SK-N-SH (cell line): ENCODE measurements at regions not wholly inside any gene's neighbourhood (a gene's known extent, or its start where the extent isn't known, plus 50 kb on each side); places are given as distances from the start of the nearest gene placed in this dataset.

Experiments
- CTCF ChIA-PET: fragments of 300-600, 350-600 bp; formaldehyde crosslinking; extraction: SDS; loops from one replicate; lab custom pipeline; 2021; lab: Yijun Ruan, JAX
- POLR2A ChIA-PET: fragments of 350-600 bp; sonication (Branson Sonifier 250); formaldehyde crosslinking; extraction: SDS; loops from one replicate; lab custom pipeline; 2020; ENCODE audit warnings: antibody characterized with exemption, inconsistent platforms; lab: Yijun Ruan, JAX
- DNase-seq: peaks from one replicate; pipeline ENCODE4 v3.0.0; 2012
- H2AFZ ChIP-seq: fragments of 200-600 bp; sonication (generic); 2 replicates; pipeline ENCODE4 v1.8.1; 2016; ENCODE audit warnings: antibody characterized with exemption, mild to moderate bottlenecking, low read depth
- H3F3A ChIP-seq: fragments of 200-600 bp; sonication (generic); replicated peaks from 2 replicates; pipeline ENCODE3; 2016; ENCODE audit warnings: antibody characterized with exemption, mild to moderate bottlenecking; ENCODE audit not compliant: insufficient read depth
- H3K27ac ChIP-seq, 2 experiments: fragments of 200-500 bp in 1 of 2; fragments of 200-600 bp in 1 of 2; sonication (Bioruptor generic) in 1 of 2; sonication (generic), shearing (Covaris generic) in 1 of 2; 2 replicates each; pipeline versions ENCODE4 v1.5.1 to v1.6.1; 2014 to 2016; ENCODE audit warnings: low read depth in 2 of 2, inconsistent platforms in 1 of 2, low read length in 1 of 2, mild to moderate bottlenecking in 1 of 2, mixed read lengths in 1 of 2
- H3K27me3 ChIP-seq: fragments of 200-600 bp; sonication (generic), shearing (Covaris generic); 2 replicates; pipeline ENCODE4 v1.6.1; 2016; ENCODE audit warnings: mixed run types; ENCODE audit not compliant: insufficient read depth
- H3K36me3 ChIP-seq, 2 experiments: fragments of 200-500 bp in 1 of 2; fragments of 200-600 bp in 1 of 2; sonication (Bioruptor generic) in 1 of 2; sonication (generic) in 1 of 2; replicated peaks in 1 of 2; 2 replicates each; pipeline versions ENCODE3 to v1.5.1; 2014 to 2016; ENCODE audit warnings: low read length in 1 of 2, mild to moderate bottlenecking in 1 of 2; ENCODE audit not compliant: insufficient read depth in 2 of 2, control insufficient read depth in 1 of 2
- H3K4me1 ChIP-seq, 2 experiments: fragments of 200-500 bp in 1 of 2; fragments of 200-600 bp in 1 of 2; sonication (Bioruptor generic) in 1 of 2; sonication (generic), shearing (Covaris generic) in 1 of 2; 2 replicates each; pipeline versions ENCODE4 v1.5.1 to v1.6.1; 2014 to 2016; ENCODE audit warnings: low read depth in 1 of 2, low read length in 1 of 2, mixed run types in 1 of 2; ENCODE audit not compliant: insufficient read depth in 2 of 2, control insufficient read depth in 1 of 2
- H3K4me2 ChIP-seq: fragments of 200-600 bp; sonication (generic), shearing (Covaris generic); 2 replicates; pipeline ENCODE4 v1.6.1; 2017; ENCODE audit warnings: mixed run types
- H3K4me3 ChIP-seq, 2 experiments: fragments of 200-500 bp in 1 of 2; fragments of 200-600 bp in 1 of 2; sonication (Bioruptor generic) in 1 of 2; sonication (generic), shearing (Covaris generic) in 1 of 2; 2 replicates each; pipeline versions ENCODE4 v1.5.1 to v1.8.1; 2014 to 2016; ENCODE audit warnings: low read depth in 2 of 2, inconsistent platforms in 1 of 2, low read length in 1 of 2, mild to moderate bottlenecking in 1 of 2, mixed read lengths in 1 of 2, moderate library complexity in 1 of 2
- H3K79me2 ChIP-seq: fragments of 200-600 bp; sonication (generic); 2 replicates; pipeline ENCODE4 v1.8.1; 2017; ENCODE audit warnings: mild to moderate bottlenecking; ENCODE audit not compliant: insufficient read depth
- H3K9ac ChIP-seq: fragments of 200-600 bp; sonication (generic); 2 replicates; pipeline ENCODE4 v1.6.1; 2017; ENCODE audit warnings: mixed run types
- H3K9me2 ChIP-seq: fragments of 200-600 bp; sonication (generic); 2 replicates; pipeline ENCODE4 v1.6.1; 2017; ENCODE audit warnings: mixed run types
- H3K9me3 ChIP-seq: fragments of 200-600 bp; sonication (generic); 2 replicates; pipeline ENCODE4 v1.6.1; 2017; ENCODE audit warnings: mixed run types, mild to moderate bottlenecking, moderate library complexity
- H4K20me1 ChIP-seq: fragments of 200-600 bp; sonication (generic); 2 replicates; pipeline ENCODE4 v1.6.1; 2017; ENCODE audit warnings: mild to moderate bottlenecking, mixed run types; ENCODE audit not compliant: insufficient read depth
- CTCF ChIP-seq: fragments of 200-600 bp; sonication (generic); IDR thresholded peaks from 2 replicates; pipeline ENCODE4 v1.6.1; 2017; ENCODE audit warnings: antibody characterized with exemption, mild to moderate bottlenecking, moderate library complexity
- ELF1 ChIP-seq: IDR thresholded peaks from 2 replicates; pipeline ENCODE4 v1.4.0; 2012
- EZH2phosphoT487 ChIP-seq: fragments of 200-600 bp; sonication (generic); IDR thresholded peaks from 2 replicates; pipeline ENCODE4 v1.6.1; 2017; ENCODE audit warnings: low read depth, mixed run types, mild to moderate bottlenecking, antibody characterized with exemption, moderate library complexity, borderline replicate concordance
- FOSL2 ChIP-seq: IDR thresholded peaks from 2 replicates; pipeline ENCODE4 v1.4.0; 2012; ENCODE audit warnings: low read depth, mild to moderate bottlenecking, moderate library complexity, borderline replicate concordance
- FOXJ3 ChIP-seq: sonication (generic); formaldehyde crosslinking; IDR thresholded peaks from 2 replicates; pipeline ENCODE4 v1.5.1; 2020; ENCODE audit warnings: mild to moderate bottlenecking, missing genetic modification reagents
- GABPA ChIP-seq: IDR thresholded peaks from 2 replicates; pipeline ENCODE4 v1.4.0; 2012; ENCODE audit warnings: low read depth, mild to moderate bottlenecking
- JUND ChIP-seq: IDR thresholded peaks from 2 replicates; pipeline ENCODE4 v1.4.0; 2012
- MXI1 ChIP-seq: IDR thresholded peaks from 2 replicates; pipeline ENCODE4 v1.6.1; 2012; ENCODE audit warnings: mild to moderate bottlenecking, low read depth, low read length, improper control_type of control experiment
- NFIC ChIP-seq: IDR thresholded peaks from 2 replicates; pipeline ENCODE4 v1.4.0; 2012; ENCODE audit warnings: borderline replicate concordance
- NRF1 ChIP-seq: IDR thresholded peaks from 2 replicates; pipeline ENCODE4 v1.6.1; 2012; ENCODE audit warnings: low read depth, mild to moderate bottlenecking, low read length
- POLR2AphosphoS5 ChIP-seq: IDR thresholded peaks from 2 replicates; pipeline ENCODE4 v1.6.1; 2012; ENCODE audit warnings: low read depth, low read length
- RAD21 ChIP-seq: IDR thresholded peaks from 2 replicates; pipeline ENCODE4 v1.6.1; 2012; ENCODE audit warnings: mild to moderate bottlenecking, low read length
- RCOR1 ChIP-seq: fragments of 150-350 bp; IDR thresholded peaks from 2 replicates; pipeline ENCODE4 v1.6.1; 2017; ENCODE audit warnings: antibody characterized with exemption, low read length
- RFX5 ChIP-seq: IDR thresholded peaks from 2 replicates; pipeline ENCODE4 v1.6.1; 2012; ENCODE audit warnings: mild to moderate bottlenecking, improper control_type of control experiment, low read length
- RXRA ChIP-seq: IDR thresholded peaks from 2 replicates; pipeline ENCODE4 v1.4.0; 2012; ENCODE audit warnings: low read depth, mild to moderate bottlenecking, borderline replicate concordance
- SIN3A ChIP-seq: IDR thresholded peaks from 2 replicates; pipeline ENCODE4 v1.6.1; 2012; ENCODE audit warnings: low read depth, mild to moderate bottlenecking, low read length, moderate library complexity, borderline replicate concordance
- SMC3 ChIP-seq: IDR thresholded peaks from 2 replicates; pipeline ENCODE4 v1.6.1; 2012; ENCODE audit warnings: low read depth, low read length, improper control_type of control experiment
- USF2 ChIP-seq: fragments of 150-350 bp; IDR thresholded peaks from 2 replicates; pipeline ENCODE4 v1.6.1; 2017; ENCODE audit warnings: antibody characterized with exemption, low read length, low read depth, borderline replicate concordance
- WGBS: methylation state at CpG from one replicate; pipeline ENCODE4 v1.1.6; 2017; ENCODE audit warnings: low lambda C conversion rate; 5-methylcytosine and 5-hydroxymethylcytosine counted together
- TF ChIP-seq, protein P1 (sequence below): IDR thresholded peaks from 2 replicates; pipeline ENCODE4 v1.4.0; 2012; ENCODE audit warnings: low read depth
- TF ChIP-seq, protein P2 (sequence below): IDR thresholded peaks from 2 replicates; pipeline ENCODE4 v1.6.1; 2012; ENCODE audit warnings: mild to moderate bottlenecking, low read depth, low read length, moderate library complexity

DNA sequence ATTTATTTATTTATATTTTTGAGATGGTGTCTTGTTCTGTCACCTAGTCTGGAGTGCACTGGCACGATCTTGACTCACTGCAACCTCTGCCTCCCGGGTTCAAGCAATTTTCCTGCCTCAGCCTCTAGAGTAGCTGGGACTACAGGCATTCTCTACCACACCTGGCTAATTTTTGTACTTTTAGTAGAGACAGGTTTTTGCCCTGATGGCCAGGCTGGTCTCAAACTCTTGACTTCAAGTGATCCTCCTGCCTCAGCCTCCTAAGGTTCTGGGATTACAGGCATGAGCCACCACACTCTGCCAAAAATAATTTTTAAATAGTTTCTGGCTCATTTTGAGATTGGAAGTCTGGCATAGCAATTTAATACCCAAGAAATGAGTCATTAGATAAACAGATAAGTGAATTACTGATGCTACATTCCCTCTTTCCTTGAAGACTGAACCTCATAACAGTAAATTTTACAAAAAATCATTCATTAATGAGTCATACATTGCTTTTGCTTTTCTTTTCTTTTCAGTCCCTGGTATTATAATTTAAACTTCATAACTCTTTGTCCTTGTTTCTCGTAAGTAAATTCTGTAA, 881.6 kb upstream of the PIK3C3 start (continued):
- TF ChIP-seq FOSL2 (peak; percentile 95), SIN3A (no peak), SMC3 (no peak), POLR2AphosphoS5 (peak; percentile 68; the same call in 1 of the 2 replicates), JUND (peak; percentile 97), RXRA (peak; percentile 57; the same call in 1 of the 2 replicates), FOXJ3 (CRISPR knock-in tag) (no peak), ELF1 (no peak), NFIC (peak; percentile 90; the same call in 1 of the 2 replicates), RCOR1 (no peak), RFX5 (no peak)
- TF ChIP-seq, protein P1, sequence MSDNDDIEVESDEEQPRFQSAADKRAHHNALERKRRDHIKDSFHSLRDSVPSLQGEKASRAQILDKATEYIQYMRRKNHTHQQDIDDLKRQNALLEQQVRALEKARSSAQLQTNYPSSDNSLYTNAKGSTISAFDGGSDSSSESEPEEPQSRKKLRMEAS: peak; percentile 33; the same call in 1 of the 2 replicates

- Histone ChIP-seq H4K20me1 (no peaks in the 10 kb centered on the region), H3K36me3 (no peaks in the 10 kb centered on the region), H3K27ac (peak overlapping the region in 1 of 2 experiments; percentile 85; a peak in 1 of 4 replicates), H3K9me3 (no peaks in the 10 kb centered on the region), H3F3A (peaks cover 23% of the 10 kb centered on the region), H3K4me1 (peaks cover 0 to 14% of the 10 kb centered on the region in 2 experiments), H3K9ac (no peak overlapping the region), H3K4me3 (no peak overlapping the region), H3K4me2 (no peak overlapping the region), H3K79me2 (no peaks in the 10 kb centered on the region), H3K27me3 (no peaks in the 10 kb centered on the region), H2AFZ (no peak overlapping the region), H3K9me2 (no peaks in the 10 kb centered on the region)
- WGBS: 89% methylated on average over 1 of the region's 1 CpG
- ChIA-PET POLR2A (no interaction called here), CTCF (no interaction called here)
- TF ChIP-seq SMC3: no peak
- TF ChIP-seq RAD21: no peak
- no peak for TF ChIP-seq RFX5
- TF ChIP-seq, protein P1: no peak
- no peak for TF ChIP-seq USF2
- TF ChIP-seq GABPA: no peak
- TF ChIP-seq NRF1: no peak
- no peak for TF ChIP-seq JUND
- TF ChIP-seq EZH2phosphoT487: no peak
- TF ChIP-seq CTCF: no peak
- TF ChIP-seq RXRA: no peak
- no peak for TF ChIP-seq FOXJ3 (CRISPR knock-in tag)
- TF ChIP-seq, protein P2, sequence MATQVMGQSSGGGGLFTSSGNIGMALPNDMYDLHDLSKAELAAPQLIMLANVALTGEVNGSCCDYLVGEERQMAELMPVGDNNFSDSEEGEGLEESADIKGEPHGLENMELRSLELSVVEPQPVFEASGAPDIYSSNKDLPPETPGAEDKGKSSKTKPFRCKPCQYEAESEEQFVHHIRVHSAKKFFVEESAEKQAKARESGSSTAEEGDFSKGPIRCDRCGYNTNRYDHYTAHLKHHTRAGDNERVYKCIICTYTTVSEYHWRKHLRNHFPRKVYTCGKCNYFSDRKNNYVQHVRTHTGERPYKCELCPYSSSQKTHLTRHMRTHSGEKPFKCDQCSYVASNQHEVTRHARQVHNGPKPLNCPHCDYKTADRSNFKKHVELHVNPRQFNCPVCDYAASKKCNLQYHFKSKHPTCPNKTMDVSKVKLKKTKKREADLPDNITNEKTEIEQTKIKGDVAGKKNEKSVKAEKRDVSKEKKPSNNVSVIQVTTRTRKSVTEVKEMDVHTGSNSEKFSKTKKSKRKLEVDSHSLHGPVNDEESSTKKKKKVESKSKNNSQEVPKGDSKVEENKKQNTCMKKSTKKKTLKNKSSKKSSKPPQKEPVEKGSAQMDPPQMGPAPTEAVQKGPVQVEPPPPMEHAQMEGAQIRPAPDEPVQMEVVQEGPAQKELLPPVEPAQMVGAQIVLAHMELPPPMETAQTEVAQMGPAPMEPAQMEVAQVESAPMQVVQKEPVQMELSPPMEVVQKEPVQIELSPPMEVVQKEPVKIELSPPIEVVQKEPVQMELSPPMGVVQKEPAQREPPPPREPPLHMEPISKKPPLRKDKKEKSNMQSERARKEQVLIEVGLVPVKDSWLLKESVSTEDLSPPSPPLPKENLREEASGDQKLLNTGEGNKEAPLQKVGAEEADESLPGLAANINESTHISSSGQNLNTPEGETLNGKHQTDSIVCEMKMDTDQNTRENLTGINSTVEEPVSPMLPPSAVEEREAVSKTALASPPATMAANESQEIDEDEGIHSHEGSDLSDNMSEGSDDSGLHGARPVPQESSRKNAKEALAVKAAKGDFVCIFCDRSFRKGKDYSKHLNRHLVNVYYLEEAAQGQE: no peak
- TF ChIP-seq MXI1: no peak
- no peak for TF ChIP-seq ELF1
- no peak for DNase-seq
Observed at GRCh38 chr18:41072946-41073345, 882.1 kb upstream of the PIK3C3 start.
